CMK (cell line): ENCODE measurements at regions not wholly inside any gene's neighbourhood (a gene's known extent, or its start where the extent isn't known, plus 50 kb on each side); places are given as distances from the start of the nearest gene placed in this dataset.
"Not testable (repeated sequence)": the region's sequence is repeated elsewhere in the genome, so short reads cannot be mapped to it uniquely, and the experiment has no call there.

Source experiments
- DNase-seq: peaks from one replicate; pipeline ENCODE4 v3.0.0-alpha.2; 2010; ENCODE audit warnings: low read depth

GRCh38 chr22:23460517-23461031 is 119.5 kb downstream of the IGLL1 start:
- DNase-seq, result not testable (repeated sequence)

GRCh38 chr22:23459645-23460516 is 120.2 kb downstream of the IGLL1 start:
- not testable (repeated sequence) for DNase-seq

GRCh38 chr22:23458663-23459541 is 121.2 kb downstream of the IGLL1 start:
- DNase-seq, result no peak

GRCh38 chr22:23457380-23457985 is 122.6 kb downstream of the IGLL1 start:
- DNase-seq, result no peak

- DNase-seq, result peak; percentile 29
These were observed 123.3 kb downstream of the IGLL1 start for GRCh38 chr22:23456666-23457379.

- DNase-seq, result not testable (repeated sequence)
These were observed 125.7 kb downstream of the IGLL1 start for GRCh38 chr22:23454345-23454744.

GRCh38 chr22:23453277-23453676 is 126.8 kb downstream of the IGLL1 start:
- DNase-seq, result no peak

- DNase-seq, result no peak
These were observed 127.7 kb downstream of the IGLL1 start for GRCh38 chr22:23452231-23453010.

GRCh38 chr22:23451452-23452230 is 128.4 kb downstream of the IGLL1 start:
- not testable (repeated sequence) for DNase-seq

GRCh38 chr22:23450821-23451220 is 129.3 kb downstream of the IGLL1 start:
- not testable (repeated sequence) for DNase-seq

- DNase-seq, result no peak
These were observed 129.7 kb downstream of the IGLL1 start for GRCh38 chr22:23450434-23450795.

- DNase-seq, result not testable (repeated sequence)
These were observed 130.2 kb downstream of the IGLL1 start for GRCh38 chr22:23449748-23450433.

- not testable (repeated sequence) for DNase-seq
These were observed 131.4 kb downstream of the IGLL1 start for GRCh38 chr22:23448499-23449288.

GRCh38 chr22:23446796-23447350 is 133.2 kb downstream of the IGLL1 start:
- DNase-seq, result no peak

GRCh38 chr22:23446194-23446593 is 133.9 kb downstream of the IGLL1 start:
- DNase-seq, result not testable (repeated sequence)

GRCh38 chr22:23443905-23444304 is 136.2 kb downstream of the IGLL1 start:
- DNase-seq, result not testable (repeated sequence)

GRCh38 chr22:23439581-23439980 is 140.5 kb downstream of the IGLL1 start:
- not testable (repeated sequence) for DNase-seq

- no peak for DNase-seq
These were observed 141.9 kb downstream of the IGLL1 start for GRCh38 chr22:23438216-23438615.
